CD14-positive monocyte (primary cell): ENCODE measurements at regions not wholly inside any gene's neighbourhood (a gene's known extent, or its start where the extent isn't known, plus 50 kb on each side); places are given as distances from the start of the nearest gene placed in this dataset.

Experiments
- DNase-seq, 3 donors: peaks; one replicate each; pipeline ENCODE4 v3.0.0-alpha.2; 2011 to 2022
- H2AFZ ChIP-seq: 2 replicates; pipeline ENCODE4 v1.6.0; 2012; ENCODE audit warnings: mild to moderate bottlenecking, low read depth, low read length, inconsistent platforms; ENCODE audit not compliant: insufficient read depth, poor library complexity, severe bottlenecking
- H3K27ac ChIP-seq, 2 donors: 1 replicate in 1 of 2; 2 replicates in 1 of 2; pipeline ENCODE4 v1.5.1; 2012 to 2013; ENCODE audit warnings: low read length in 2 of 2, control low read depth in 1 of 2, inconsistent platforms in 1 of 2, low read depth in 1 of 2, mild to moderate bottlenecking in 1 of 2
- H3K27me3 ChIP-seq, 2 donors: one replicate each; pipeline versions ENCODE4 v1.6.0 to v1.6.1; 2011 to 2013; ENCODE audit warnings: low read length in 2 of 2; ENCODE audit not compliant: control insufficient read depth in 2 of 2, insufficient read depth in 2 of 2
- H3K36me3 ChIP-seq, 2 donors: replicated peaks in 1 of 2; 1 replicate in 1 of 2; 2 replicates in 1 of 2; pipeline versions ENCODE4 v1.5.1 to v1.6.1; 2012 to 2013; ENCODE audit warnings: low read length in 2 of 2, control low read depth in 1 of 2, inconsistent platforms in 1 of 2, mild to moderate bottlenecking in 1 of 2; ENCODE audit not compliant: insufficient read depth in 2 of 2, control insufficient read depth in 1 of 2
- H3K4me1 ChIP-seq, 2 donors: 1 replicate in 1 of 2; 2 replicates in 1 of 2; pipeline versions ENCODE4 v1.5.1 to v1.6.1; 2012 to 2013; ENCODE audit warnings: low read length in 2 of 2, control low read depth in 1 of 2, inconsistent platforms in 1 of 2, mild to moderate bottlenecking in 1 of 2, moderate library complexity in 1 of 2; ENCODE audit not compliant: insufficient read depth in 2 of 2, control insufficient read depth in 1 of 2
- H3K4me2 ChIP-seq: replicated peaks from 2 replicates; pipeline ENCODE3; 2012; ENCODE audit warnings: low read length, moderate library complexity, mild to moderate bottlenecking; ENCODE audit not compliant: poor library complexity, severe bottlenecking; ENCODE audit errors: extremely low read depth
- H3K4me3 ChIP-seq, 3 experiments: fragments of 200-600 bp in 1 of 3; sonication (generic) in 1 of 3; replicated peaks in 1 of 3; 1 replicate in 2 of 3; 2 replicates in 1 of 3; pipeline ENCODE4 v1.5.1; 2011 to 2013; ENCODE audit warnings: low read length in 3 of 3, mild to moderate bottlenecking in 3 of 3, control low read depth in 2 of 3, low read depth in 2 of 3, inconsistent platforms in 1 of 3, moderate library complexity in 1 of 3
- H3K79me2 ChIP-seq: 2 replicates; pipeline ENCODE4 v1.6.0; 2012; ENCODE audit warnings: mild to moderate bottlenecking, control low read depth, inconsistent platforms, low read length, moderate library complexity; ENCODE audit not compliant: insufficient read depth
- H3K9ac ChIP-seq: 2 replicates; pipeline ENCODE4 v1.6.0; 2017; ENCODE audit warnings: low read length, mild to moderate bottlenecking; ENCODE audit not compliant: insufficient read depth, poor library complexity, severe bottlenecking
- H3K9me3 ChIP-seq, 2 donors: replicated peaks in 1 of 2; 1 replicate in 1 of 2; 2 replicates in 1 of 2; pipeline versions ENCODE4 v1.5.1 to v1.6.1; 2012 to 2013; ENCODE audit warnings: low read length in 2 of 2, control low read depth in 1 of 2; ENCODE audit not compliant: control insufficient read depth in 1 of 2, insufficient read depth in 1 of 2
- H4K20me1 ChIP-seq: 2 replicates; pipeline ENCODE4 v1.6.0; 2012; ENCODE audit warnings: mild to moderate bottlenecking, low read length, control low read depth, moderate library complexity; ENCODE audit not compliant: insufficient read depth
- H3K27ac Mint-ChIP-seq, 7 donors: one replicate each; pipeline ENCODE4 v1.8.0; 2020; ENCODE audit warnings: mild to moderate bottlenecking in 7 of 7, mixed read lengths in 7 of 7, moderate library complexity in 6 of 7, inconsistent platforms in 2 of 7
- H3K27me3 Mint-ChIP-seq, 3 donors: one replicate each; pipeline ENCODE4 v1.8.0; 2021 to 2022; ENCODE audit warnings: low read depth in 3 of 3, mild to moderate bottlenecking in 3 of 3, mixed read lengths in 3 of 3, moderate library complexity in 3 of 3, inconsistent platforms in 1 of 3
- H3K36me3 Mint-ChIP-seq, 2 donors: one replicate each; pipeline ENCODE4 v1.8.0; 2020; ENCODE audit warnings: mixed read lengths in 2 of 2, inconsistent platforms in 1 of 2, mild to moderate bottlenecking in 1 of 2
- H3K4me1 Mint-ChIP-seq: one replicate; pipeline ENCODE4 v1.8.0; 2020; ENCODE audit warnings: mild to moderate bottlenecking, mixed read lengths
- H3K4me3 Mint-ChIP-seq, 2 donors: one replicate each; pipeline ENCODE4 v1.8.0; 2020; ENCODE audit warnings: mild to moderate bottlenecking in 2 of 2, mixed read lengths in 2 of 2, moderate library complexity in 1 of 2
- H3K9me3 Mint-ChIP-seq, 7 donors: one replicate each; pipeline ENCODE4 v1.8.0; 2020 to 2022; ENCODE audit warnings: mixed read lengths in 7 of 7, mild to moderate bottlenecking in 6 of 7, moderate library complexity in 6 of 7, inconsistent platforms in 2 of 7
- WGBS: methylation state at CpG from one replicate; pipeline ENCODE4 v1.1.5; 2013; ENCODE audit warnings: missing lambda C conversion rate; ENCODE audit not compliant: insufficient coverage; 5-methylcytosine and 5-hydroxymethylcytosine counted together
- intact Hi-C, 2 donors: fragments of 100-400 bp; cut with micrococcal nuclease; formaldehyde crosslinking; loops; one replicate each; pipeline versions ENCODE4 v1.15.0 to v1.15.1; 2023
- TF ChIP-seq, protein P1 (sequence below): fragments of 200-600 bp; IDR thresholded peaks from one replicate; pipeline ENCODE4 v1.8.0; 2022; ENCODE audit warnings: antibody characterized with exemption, mild to moderate bottlenecking

DNA sequence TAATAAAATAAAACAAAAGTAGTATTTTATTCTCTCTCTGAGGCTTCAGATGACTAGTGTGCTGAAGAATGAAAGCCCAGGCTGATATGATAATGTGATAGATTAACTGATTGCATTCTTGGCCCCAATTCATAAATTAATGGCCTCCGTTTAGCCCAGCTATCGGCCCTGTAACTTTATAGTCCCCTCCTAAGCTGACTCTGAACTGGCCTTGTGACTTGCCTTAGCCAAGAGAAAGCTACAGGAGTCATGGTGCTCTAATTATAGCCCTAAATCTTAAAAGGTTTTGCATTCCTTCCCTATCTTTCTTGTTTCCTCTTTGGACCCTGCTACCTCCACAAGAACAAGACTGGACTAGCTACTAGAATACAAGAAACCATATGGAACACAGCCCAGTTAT is 123.2 kb upstream of the EPHA3 start:
- Mint-ChIP-seq H3K27me3 (peaks cover 0 to 1% (median 0%) of the 10 kb centered on the region in 3 donors), H3K4me1 (no peaks in the 10 kb centered on the region), H3K4me3 (no peak overlapping the region), H3K36me3 (no peaks in the 10 kb centered on the region), H3K9me3 (peaks cover 0 to 6% (median 0%) of the 10 kb centered on the region in 7 donors), H3K27ac (no peak overlapping the region)
- H3K4me2 ChIP-seq: no peak overlapping the region
- no peaks in the 10 kb centered on the region for H3K9me3 ChIP-seq
- no peak overlapping the region for H3K9ac ChIP-seq
- TF ChIP-seq, protein P1, sequence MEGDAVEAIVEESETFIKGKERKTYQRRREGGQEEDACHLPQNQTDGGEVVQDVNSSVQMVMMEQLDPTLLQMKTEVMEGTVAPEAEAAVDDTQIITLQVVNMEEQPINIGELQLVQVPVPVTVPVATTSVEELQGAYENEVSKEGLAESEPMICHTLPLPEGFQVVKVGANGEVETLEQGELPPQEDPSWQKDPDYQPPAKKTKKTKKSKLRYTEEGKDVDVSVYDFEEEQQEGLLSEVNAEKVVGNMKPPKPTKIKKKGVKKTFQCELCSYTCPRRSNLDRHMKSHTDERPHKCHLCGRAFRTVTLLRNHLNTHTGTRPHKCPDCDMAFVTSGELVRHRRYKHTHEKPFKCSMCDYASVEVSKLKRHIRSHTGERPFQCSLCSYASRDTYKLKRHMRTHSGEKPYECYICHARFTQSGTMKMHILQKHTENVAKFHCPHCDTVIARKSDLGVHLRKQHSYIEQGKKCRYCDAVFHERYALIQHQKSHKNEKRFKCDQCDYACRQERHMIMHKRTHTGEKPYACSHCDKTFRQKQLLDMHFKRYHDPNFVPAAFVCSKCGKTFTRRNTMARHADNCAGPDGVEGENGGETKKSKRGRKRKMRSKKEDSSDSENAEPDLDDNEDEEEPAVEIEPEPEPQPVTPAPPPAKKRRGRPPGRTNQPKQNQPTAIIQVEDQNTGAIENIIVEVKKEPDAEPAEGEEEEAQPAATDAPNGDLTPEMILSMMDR: no peak
- H3K27me3 ChIP-seq: no peaks in the 10 kb centered on the region
- no peaks in the 10 kb centered on the region for H3K36me3 ChIP-seq
- no CpG with 5 or more reads among the region's 2 CpGs for WGBS
- no peak overlapping the region for H3K4me3 ChIP-seq
- DNase-seq: no peak
- no peaks in the 10 kb centered on the region for H3K4me1 ChIP-seq
- intact Hi-C loops: no loop called here
- H4K20me1 ChIP-seq: no peaks in the 10 kb centered on the region
- no peak overlapping the region for H3K27ac ChIP-seq
- H2AFZ ChIP-seq: no peak overlapping the region
- no peaks in the 10 kb centered on the region for H3K79me2 ChIP-seq

DNA sequence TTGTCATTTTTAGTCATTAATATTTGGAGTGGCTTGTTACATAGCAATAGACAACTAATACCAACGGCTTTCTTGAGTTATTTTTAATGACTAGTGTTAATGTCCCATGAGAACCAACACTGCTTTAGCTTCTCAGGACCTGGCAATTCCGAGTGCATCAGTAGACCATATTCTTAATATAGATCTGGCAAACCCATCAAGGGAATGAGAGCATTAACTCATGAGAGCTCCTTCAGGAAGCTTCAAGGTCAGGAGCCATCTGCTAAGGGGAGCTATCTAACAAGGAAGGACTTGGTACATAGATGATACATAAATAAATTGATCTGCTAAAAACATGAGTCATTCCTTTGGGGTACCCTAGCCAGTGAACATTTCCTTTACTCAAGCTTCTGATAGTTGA is 122.6 kb upstream of the EPHA3 start:
- Mint-ChIP-seq H3K36me3 (no peaks in the 10 kb centered on the region), H3K4me3 (no peak overlapping the region), H3K4me1 (no peaks in the 10 kb centered on the region), H3K27me3 (peaks cover 0 to 1% (median 0%) of the 10 kb centered on the region in 3 donors), H3K27ac (no peak overlapping the region), H3K9me3 (peaks cover 0 to 6% (median 0%) of the 10 kb centered on the region in 7 donors)
- Histone ChIP-seq H3K36me3 (no peaks in the 10 kb centered on the region), H3K27ac (no peak overlapping the region), H3K9me3 (no peaks in the 10 kb centered on the region), H3K27me3 (no peaks in the 10 kb centered on the region), H3K4me2 (no peak overlapping the region), H3K79me2 (no peaks in the 10 kb centered on the region), H3K9ac (no peak overlapping the region), H4K20me1 (no peaks in the 10 kb centered on the region), H3K4me1 (no peaks in the 10 kb centered on the region), H2AFZ (no peak overlapping the region), H3K4me3 (no peak overlapping the region)
- no peak for DNase-seq
- intact Hi-C loops: no loop called here
- TF ChIP-seq, protein P1: no peak
- WGBS: no CpG with 5 or more reads among the region's 2 CpGs
